ENCODE measurements at regions not wholly inside any gene's neighbourhood (a gene's known extent, or its start where the extent isn't known, plus 50 kb on each side); places are given as distances from the start of the nearest gene placed in this dataset.

GRCh38 chr5:121226765-121227164 lies 624.9 kb upstream of the FTMT start:
- TF ChIP-seq CTCF (IDR thresholded peaks at IDR 0.05) (no peak), POLR2A (IDR thresholded peaks at IDR 0.05) (no peak), POLR2AphosphoS5 (IDR thresholded peaks at IDR 0.05) (no peak)
